GM13976 (cell line): ENCODE measurements at regions not wholly inside any gene's neighbourhood (a gene's known extent, or its start where the extent isn't known, plus 50 kb on each side); places are given as distances from the start of the nearest gene placed in this dataset.

Experiments
- DNase-seq: peaks from one replicate; pipeline ENCODE4 v3.0.0; 2012; ENCODE audit warnings: low spot score
- CTCF ChIP-seq: IDR thresholded peaks from 2 replicates; pipeline ENCODE4 v1.5.1; 2012; ENCODE audit warnings: borderline replicate concordance, mild to moderate bottlenecking; ENCODE audit not compliant: insufficient read depth; ENCODE audit errors: extremely low read depth, missing control alignments, control extremely low read depth
- in situ Hi-C: fragments of 300-500 bp; cut with MboI; formaldehyde crosslinking; loops from one replicate; pipeline ENCODE4 v1.12.0; 2022; ENCODE audit warnings: low sequenced_read_pairs, mixed read lengths, inconsistent platforms; ENCODE audit not compliant: unreplicated experiment

GRCh38 chr19:28560786-28561185, 652.2 kb downstream of the UQCRFS1 start:
- in situ Hi-C loops, result no loop called here
- TF ChIP-seq CTCF, result no peak
- DNase-seq, result no peak

- in situ Hi-C loops, result no loop called here
- no peak for DNase-seq
- no peak for TF ChIP-seq CTCF
Measured at GRCh38 chr19:28558783-28559182, 654.2 kb downstream of the UQCRFS1 start.

GRCh38 chr19:28556371-28556770, 656.6 kb downstream of the UQCRFS1 start:
- no peak for TF ChIP-seq CTCF
- DNase-seq, result no peak
- in situ Hi-C loops, result no loop called here

- TF ChIP-seq CTCF, result no peak
- DNase-seq, result no peak
- in situ Hi-C loops, result no loop called here
Measured at GRCh38 chr19:28555317-28555716, 657.6 kb downstream of the UQCRFS1 start.

GRCh38 chr19:28554321-28555091, 658.4 kb downstream of the UQCRFS1 start:
- no peak for DNase-seq
- no peak for TF ChIP-seq CTCF
- in situ Hi-C loops, result no loop called here

GRCh38 chr19:28553764-28554163, 659.2 kb downstream of the UQCRFS1 start:
- TF ChIP-seq CTCF, result no peak
- DNase-seq, result no peak
- in situ Hi-C loops, result no loop called here
